Activated naive CD4-positive, alpha-beta T cell treated with anti-CD3 and anti-CD28 coated beads, Interleukin-2, amount 10 ng/mL, durations not matched to agents 7 days and 5 days (primary cell): ENCODE measurements at regions not wholly inside any gene's neighbourhood (a gene's known extent, or its start where the extent isn't known, plus 50 kb on each side); places are given as distances from the start of the nearest gene placed in this dataset.
"Not testable (repeated sequence)": the region's sequence is repeated elsewhere in the genome, so short reads cannot be mapped to it uniquely, and the experiment has no call there.

Source experiments
- CTCF ChIA-PET: fragments of 350-600 bp; sonication (Branson Sonifier 250); formaldehyde crosslinking; loops from one replicate; lab custom pipeline; 2021; ENCODE audit warnings: antibody characterized with exemption; lab: Charles Lee
- DNase-seq: peaks from one replicate; pipeline ENCODE4 v3.0.0-alpha.2; 2020
- H3K27ac Mint-ChIP-seq: one replicate; pipeline ENCODE4 v1.8.0; 2021; ENCODE audit warnings: mild to moderate bottlenecking, moderate library complexity, mixed read lengths
- H3K27me3 Mint-ChIP-seq: one replicate; pipeline ENCODE4 v1.8.0; 2021; ENCODE audit warnings: mild to moderate bottlenecking, mixed read lengths
- H3K36me3 Mint-ChIP-seq: one replicate; pipeline ENCODE4 v1.8.0; 2021; ENCODE audit warnings: mixed read lengths
- H3K4me1 Mint-ChIP-seq: one replicate; pipeline ENCODE4 v1.8.0; 2021; ENCODE audit warnings: mixed read lengths
- H3K4me3 Mint-ChIP-seq: one replicate; pipeline ENCODE4 v1.8.0; 2021; ENCODE audit warnings: mild to moderate bottlenecking, moderate library complexity, mixed read lengths
- H3K9me3 Mint-ChIP-seq: one replicate; pipeline ENCODE4 v1.8.0; 2021; ENCODE audit warnings: mixed read lengths

- no peaks in the 10 kb centered on the region for H3K27me3 Mint-ChIP-seq
- CTCF ChIA-PET: no interaction called here
- H3K4me3 Mint-ChIP-seq: no peak overlapping the region
- no peaks in the 10 kb centered on the region for H3K4me1 Mint-ChIP-seq
- no peak overlapping the region for H3K27ac Mint-ChIP-seq
- no peaks in the 10 kb centered on the region for H3K9me3 Mint-ChIP-seq
- H3K36me3 Mint-ChIP-seq: no peaks in the 10 kb centered on the region
- DNase-seq: no peak
Observed at GRCh38 chr12:97977870-97978405, 515.3 kb downstream of the RMST start.

DNA sequence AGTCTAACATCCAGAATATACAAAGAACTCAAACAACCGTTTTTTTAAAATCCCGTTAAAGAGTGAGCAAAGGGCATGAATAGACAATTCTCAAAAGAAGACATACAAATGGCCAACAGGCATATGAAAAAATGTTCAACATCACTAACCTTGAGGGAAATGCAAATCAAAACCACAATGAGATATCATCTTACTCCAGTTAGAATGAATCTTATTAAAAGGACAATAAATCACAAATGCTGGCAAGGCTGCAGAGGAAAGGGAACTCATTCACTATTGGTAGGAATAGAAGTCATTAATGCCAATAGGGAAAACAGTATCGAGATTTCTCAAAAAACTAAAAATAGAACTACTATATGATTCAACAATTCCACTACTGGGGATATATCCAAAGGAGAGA is 520.1 kb downstream of the RMST start:
- Mint-ChIP-seq H3K9me3 (no peaks in the 10 kb centered on the region), H3K27me3 (no peaks in the 10 kb centered on the region), H3K36me3 (no peaks in the 10 kb centered on the region), H3K27ac (no peak overlapping the region), H3K4me1 (no peaks in the 10 kb centered on the region), H3K4me3 (no peak overlapping the region)
- CTCF ChIA-PET: no interaction called here
- DNase-seq: no peak

DNA sequence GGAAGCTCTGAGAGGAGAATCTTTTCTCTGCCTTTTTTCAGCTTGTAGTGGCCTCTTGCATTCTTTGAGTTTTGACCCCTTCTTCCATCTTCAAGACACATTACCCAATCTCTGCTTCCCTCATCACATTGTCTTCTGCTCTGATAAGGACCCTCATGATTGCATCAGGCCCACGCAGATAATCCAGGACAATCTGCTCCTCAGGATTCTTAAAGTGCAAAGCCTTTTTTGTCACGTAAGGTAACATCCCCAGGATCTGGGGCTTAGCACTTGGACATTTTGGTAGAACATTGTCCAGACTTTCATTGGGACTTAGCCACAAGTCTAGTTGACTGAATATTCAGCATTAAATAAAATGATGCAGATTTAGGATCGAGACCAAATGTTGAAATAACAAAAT is 521.2 kb downstream of the RMST start:
- CTCF ChIA-PET: no interaction called here
- no peaks in the 10 kb centered on the region for H3K36me3 Mint-ChIP-seq
- H3K27me3 Mint-ChIP-seq: no peaks in the 10 kb centered on the region
- H3K4me3 Mint-ChIP-seq: no peak overlapping the region
- no peaks in the 10 kb centered on the region for H3K9me3 Mint-ChIP-seq
- H3K4me1 Mint-ChIP-seq: no peaks in the 10 kb centered on the region
- no peak for DNase-seq
- H3K27ac Mint-ChIP-seq: no peak overlapping the region

DNA sequence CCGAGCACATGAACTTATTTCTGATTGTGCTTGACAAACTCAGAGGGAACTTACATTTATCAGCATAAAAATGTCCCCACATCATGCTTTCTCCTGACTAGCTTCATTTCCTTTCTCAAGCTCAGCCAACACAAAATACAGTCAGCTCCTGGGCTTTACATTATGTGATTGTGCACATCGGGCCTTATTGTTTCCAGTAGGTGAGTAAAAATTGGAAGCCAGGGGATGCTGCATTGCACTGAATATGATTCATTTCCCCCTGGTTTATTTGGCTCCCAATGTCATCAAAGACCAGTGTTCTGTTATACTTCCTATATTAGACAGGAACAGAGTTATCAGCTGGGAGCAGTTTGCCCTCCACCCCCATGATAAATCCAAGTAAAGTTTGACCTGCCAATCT is 521.8 kb downstream of the RMST start:
- Mint-ChIP-seq H3K36me3 (no peaks in the 10 kb centered on the region), H3K27ac (no peak overlapping the region), H3K4me3 (no peak overlapping the region), H3K4me1 (no peaks in the 10 kb centered on the region), H3K9me3 (peaks cover 2% of the 10 kb centered on the region), H3K27me3 (no peaks in the 10 kb centered on the region)
- DNase-seq: no peak
- CTCF ChIA-PET: no interaction called here

DNA sequence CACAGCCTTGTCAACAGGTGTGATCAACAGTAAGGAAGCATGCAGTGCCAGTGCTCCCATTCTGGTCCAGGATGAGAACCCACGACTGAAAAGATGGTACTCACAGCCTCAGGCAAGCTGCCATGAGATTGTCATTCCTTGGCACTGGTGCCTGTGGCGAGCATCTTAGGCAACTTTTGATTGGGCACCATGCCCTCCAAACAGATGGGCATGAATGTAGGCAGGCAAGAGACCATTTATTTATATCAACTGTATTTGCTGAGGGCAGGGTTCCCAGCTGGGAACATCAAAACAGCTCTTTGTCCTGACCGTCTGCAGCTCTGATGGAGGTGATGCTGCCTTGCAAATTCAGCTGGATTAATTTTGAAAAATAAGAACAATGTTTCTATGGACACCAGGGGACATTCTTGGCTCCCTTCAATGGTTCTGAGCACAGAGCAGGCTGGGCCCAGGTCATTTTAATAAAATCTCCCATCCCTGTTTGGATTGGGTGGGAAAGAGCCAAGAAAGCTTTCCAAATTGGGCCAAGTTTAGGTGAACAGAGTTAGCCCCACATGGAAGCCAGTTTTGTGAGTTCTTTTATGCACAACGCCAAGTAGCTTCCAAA is 522.5 kb downstream of the RMST start:
- Mint-ChIP-seq H3K27me3 (no peaks in the 10 kb centered on the region), H3K4me3 (no peak overlapping the region), H3K9me3 (peaks cover 2% of the 10 kb centered on the region), H3K27ac (no peak overlapping the region), H3K36me3 (no peaks in the 10 kb centered on the region), H3K4me1 (no peaks in the 10 kb centered on the region)
- no peak for DNase-seq
- CTCF ChIA-PET: interaction anchor here (0.6 to 1.2 kb wide), 2 partner anchors 13 to 1406 kb away, joined by 4 read pairs; no protein-coding TSS in a partner anchor

DNA sequence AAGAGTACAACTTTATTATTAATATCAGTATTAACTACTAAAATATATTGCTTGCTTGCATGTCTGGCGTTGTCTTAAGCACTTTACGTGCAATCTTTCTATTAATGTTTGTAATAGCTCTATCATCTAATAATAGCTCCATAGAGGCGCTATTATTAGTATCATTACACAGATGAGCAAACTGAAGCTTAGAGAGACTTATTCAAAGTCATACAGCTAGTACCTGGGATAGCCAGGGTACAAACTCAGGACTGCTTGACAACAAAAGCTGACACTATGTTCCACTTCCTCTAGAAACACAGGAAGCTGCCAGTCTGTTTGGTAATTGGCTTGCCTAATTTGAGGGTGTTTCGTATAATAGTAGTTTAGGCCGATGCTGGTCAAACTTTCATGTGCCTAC is 523.2 kb downstream of the RMST start:
- Mint-ChIP-seq H3K4me3 (no peak overlapping the region), H3K27me3 (no peaks in the 10 kb centered on the region), H3K4me1 (no peaks in the 10 kb centered on the region), H3K36me3 (no peaks in the 10 kb centered on the region), H3K27ac (no peak overlapping the region), H3K9me3 (peaks cover 6% of the 10 kb centered on the region)
- CTCF ChIA-PET: interaction anchor here (0.6 to 1.2 kb wide), 2 partner anchors 12 to 1407 kb away, joined by 4 read pairs; no protein-coding TSS in a partner anchor
- DNase-seq: no peak

- H3K9me3 Mint-ChIP-seq, H3K36me3 Mint-ChIP-seq, H3K27ac Mint-ChIP-seq, H3K4me3 Mint-ChIP-seq, DNase-seq, CTCF ChIA-PET, H3K4me1 Mint-ChIP-seq, H3K27me3 Mint-ChIP-seq: not testable (repeated sequence)
Observed at GRCh38 chr12:97988588-97988987, 526.0 kb downstream of the RMST start.

- Mint-ChIP-seq H3K27me3 (no peaks in the 10 kb centered on the region), H3K4me1 (no peaks in the 10 kb centered on the region), H3K27ac (no peak overlapping the region), H3K36me3 (no peaks in the 10 kb centered on the region), H3K9me3 (peaks cover 6% of the 10 kb centered on the region), H3K4me3 (no peak overlapping the region)
- DNase-seq: no peak
- CTCF ChIA-PET: no interaction called here
Observed at GRCh38 chr12:97989366-97989940, 525.9 kb upstream of the TMPO start.

- DNase-seq: no peak
- no peaks in the 10 kb centered on the region for H3K4me1 Mint-ChIP-seq
- CTCF ChIA-PET: interaction anchor here (1.1 kb wide), 1 partner anchor 9 kb away, joined by 3 read pairs; no protein-coding TSS in a partner anchor
- no peaks in the 10 kb centered on the region for H3K27me3 Mint-ChIP-seq
- peaks cover 4% of the 10 kb centered on the region for H3K9me3 Mint-ChIP-seq
- H3K4me3 Mint-ChIP-seq: no peak overlapping the region
- no peak overlapping the region for H3K27ac Mint-ChIP-seq
- H3K36me3 Mint-ChIP-seq: no peaks in the 10 kb centered on the region
Observed at GRCh38 chr12:97994746-97995484, 520.5 kb upstream of the TMPO start.

DNA sequence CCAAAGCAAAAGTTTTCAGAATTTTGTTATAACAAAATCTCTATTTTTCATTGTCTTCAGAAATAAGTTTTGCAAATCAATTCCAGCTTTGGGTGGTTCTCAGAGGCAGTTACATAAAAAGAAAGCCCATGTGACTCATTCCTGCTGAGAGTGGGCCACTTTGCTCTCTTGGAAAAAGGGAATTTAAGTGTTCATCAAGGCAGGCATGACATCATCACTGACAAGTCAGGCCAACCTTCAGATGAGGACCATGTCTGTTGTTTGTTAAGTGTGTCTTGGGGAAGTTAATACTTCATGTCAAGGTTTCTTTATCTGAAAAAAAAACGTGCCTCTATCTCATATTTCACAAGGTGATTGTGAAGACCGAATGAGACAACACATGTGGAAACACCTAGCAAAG is 519.8 kb upstream of the TMPO start:
- Mint-ChIP-seq H3K4me3 (no peak overlapping the region), H3K27ac (no peak overlapping the region), H3K9me3 (peaks cover 3% of the 10 kb centered on the region), H3K4me1 (no peaks in the 10 kb centered on the region), H3K36me3 (no peaks in the 10 kb centered on the region), H3K27me3 (no peaks in the 10 kb centered on the region)
- no peak for DNase-seq
- CTCF ChIA-PET: no interaction called here

DNA sequence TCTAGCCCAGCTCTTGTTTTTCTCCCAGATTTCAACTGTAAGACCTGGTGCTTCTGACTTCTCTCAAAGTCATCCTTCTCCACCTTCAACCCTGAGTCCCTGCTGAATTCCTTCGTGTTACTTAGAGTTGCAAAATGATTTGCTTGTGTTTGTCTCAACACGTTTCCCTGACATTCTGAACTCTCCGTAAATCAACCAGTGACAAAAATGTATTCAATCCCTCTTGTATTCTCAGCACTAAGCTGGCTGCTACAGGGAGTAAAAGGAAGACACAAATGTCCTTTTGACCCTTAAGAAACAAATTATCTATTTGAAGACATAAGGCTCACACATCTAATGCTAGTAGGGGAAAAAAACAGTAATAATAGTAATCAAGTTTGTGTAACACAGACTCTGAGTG is 514.0 kb upstream of the TMPO start:
- CTCF ChIA-PET: no interaction called here
- Mint-ChIP-seq H3K27ac (no peak overlapping the region), H3K9me3 (no peaks in the 10 kb centered on the region), H3K4me3 (no peak overlapping the region), H3K4me1 (no peaks in the 10 kb centered on the region), H3K27me3 (no peaks in the 10 kb centered on the region), H3K36me3 (no peaks in the 10 kb centered on the region)
- no peak for DNase-seq

GRCh38 chr12:98002887-98003493 is 512.4 kb upstream of the TMPO start:
- H3K4me1 Mint-ChIP-seq: no peaks in the 10 kb centered on the region
- no peak overlapping the region for H3K4me3 Mint-ChIP-seq
- peak; percentile 46 for DNase-seq
- no peaks in the 10 kb centered on the region for H3K9me3 Mint-ChIP-seq
- no peak overlapping the region for H3K27ac Mint-ChIP-seq
- no peaks in the 10 kb centered on the region for H3K27me3 Mint-ChIP-seq
- CTCF ChIA-PET: interaction anchor here (0.6 to 1.0 kb wide), 4 partner anchors 9 to 466 kb away, joined by 3 to 4 read pairs (median 4); no protein-coding TSS in a partner anchor
- H3K36me3 Mint-ChIP-seq: no peaks in the 10 kb centered on the region

GRCh38 chr12:98007963-98008362 is 507.4 kb upstream of the TMPO start:
- CTCF ChIA-PET: no interaction called here
- no peak for DNase-seq
- H3K4me1 Mint-ChIP-seq: no peaks in the 10 kb centered on the region
- H3K9me3 Mint-ChIP-seq: no peaks in the 10 kb centered on the region
- H3K27me3 Mint-ChIP-seq: no peaks in the 10 kb centered on the region
- H3K36me3 Mint-ChIP-seq: no peaks in the 10 kb centered on the region
- no peak overlapping the region for H3K27ac Mint-ChIP-seq
- no peak overlapping the region for H3K4me3 Mint-ChIP-seq

GRCh38 chr12:98013560-98013959 is 501.8 kb upstream of the TMPO start:
- no peak for DNase-seq
- Mint-ChIP-seq H3K27ac (no peak overlapping the region), H3K36me3 (no peaks in the 10 kb centered on the region), H3K9me3 (no peaks in the 10 kb centered on the region), H3K4me3 (no peak overlapping the region), H3K27me3 (no peaks in the 10 kb centered on the region), H3K4me1 (no peaks in the 10 kb centered on the region)
- CTCF ChIA-PET: no interaction called here
